K562 (cell line): ENCODE measurements at regions not wholly inside any gene's neighbourhood (a gene's known extent, or its start where the extent isn't known, plus 50 kb on each side); places are given as distances from the start of the nearest gene placed in this dataset.

Source experiments
- ATAC-seq: fragments of 200-7000 bp; cut with Tn5 transposase; 3 replicates; pipeline ENCODE4 v1.9.1; 2020; ENCODE audit warnings: moderate library complexity
- BruUV-seq: library from RNA; stranded (reverse); fragments of 400-500 nt; replicated peaks from 2 replicates; lab custom pipeline; 2021; lab: Mats Ljungman, UMichigan
- CTCF ChIA-PET: fragments of 300-600 bp; formaldehyde crosslinking; extraction: SDS; loops from one replicate; lab custom pipeline; 2021; ENCODE audit warnings: low intra/inter-chr PET ratio; lab: Yijun Ruan, JAX
- POLR2A ChIA-PET: fragments of 300-600, 350-650 bp; sonication (Branson Sonifier 250); formaldehyde crosslinking; extraction: SDS; loops from one replicate; lab custom pipeline; 2021; ENCODE audit warnings: antibody characterized with exemption, inconsistent platforms; lab: Yijun Ruan, JAX
- DNase-seq, 4 experiments: peaks; one replicate each; pipeline versions ENCODE4 v3.0.0 to v3.0.0-alpha.2; 2011 to 2018; ENCODE audit warnings: low spot score in 3 of 4, mixed read lengths in 3 of 4; ENCODE audit errors: extremely low read depth in 1 of 4
- FAIRE-seq: peaks from 2 replicates; lab custom pipeline; 2011; peaks lifted over from hg19 to GRCh38; lab: Jason Lieb, UNC
- H2AFZ ChIP-seq: 2 replicates; pipeline ENCODE4 v1.6.0; 2011; ENCODE audit warnings: low read depth, low read length, control low read depth, inconsistent platforms
- H3K27ac ChIP-seq: fragments of 200-600 bp; 3 replicates; pipeline ENCODE4 v1.8.0; 2011; ENCODE audit warnings: low read depth, mild to moderate bottlenecking, control low read depth, inconsistent platforms, low read length, moderate library complexity, mixed read lengths; ENCODE audit errors: extremely low read depth
- H3K27me3 ChIP-seq, 2 experiments: fragments of 300-600 bp in 1 of 2; 2 replicates in 1 of 2; 3 replicates in 1 of 2; pipeline versions ENCODE4 v1.6.0 to v1.8.0; 2011; ENCODE audit warnings: inconsistent platforms in 2 of 2, low read length in 2 of 2, mild to moderate bottlenecking in 1 of 2, mixed read lengths in 1 of 2, moderate library complexity in 1 of 2; ENCODE audit not compliant: control insufficient read depth in 2 of 2, insufficient read depth in 2 of 2
- H3K36me3 ChIP-seq: fragments of 300-600 bp; 3 replicates; pipeline ENCODE4 v1.8.0; 2011; ENCODE audit warnings: mild to moderate bottlenecking, low read length, inconsistent platforms; ENCODE audit not compliant: control insufficient read depth, insufficient read depth
- H3K4me1 ChIP-seq, 2 experiments: fragments of 200-600 bp in 1 of 2; replicated peaks in 1 of 2; 2 replicates in 1 of 2; 3 replicates in 1 of 2; pipeline versions ENCODE4 v1.5.1 to v1.8.0; 2011; ENCODE audit warnings: inconsistent platforms in 2 of 2, low read length in 2 of 2, mild to moderate bottlenecking in 1 of 2, mixed read lengths in 1 of 2, moderate library complexity in 1 of 2; ENCODE audit not compliant: control insufficient read depth in 2 of 2, insufficient read depth in 2 of 2
- H3K4me2 ChIP-seq: 2 replicates; pipeline ENCODE4 v1.6.1; 2011; ENCODE audit warnings: low read length, control low read depth, inconsistent platforms, mixed read lengths; ENCODE audit not compliant: insufficient read depth
- H3K4me3 ChIP-seq: fragments of 200-600 bp; sonication (generic), shearing (Covaris generic); 2 replicates; pipeline ENCODE4 v1.5.1; 2016; ENCODE audit warnings: control low read depth, inconsistent platforms
- H3K79me2 ChIP-seq: fragments of 200-600 bp; 3 replicates; pipeline ENCODE4 v1.8.0; 2011; ENCODE audit warnings: low read length, inconsistent platforms; ENCODE audit not compliant: control insufficient read depth, insufficient read depth
- H3K9ac ChIP-seq, 2 experiments: 2 replicates each; pipeline versions ENCODE4 v1.6.0 to v1.6.1; 2011; ENCODE audit warnings: low read depth in 2 of 2, low read length in 2 of 2, control low read depth in 1 of 2, inconsistent platforms in 1 of 2, mild to moderate bottlenecking in 1 of 2, mixed read lengths in 1 of 2; ENCODE audit not compliant: insufficient read depth in 1 of 2
- H3K9me1 ChIP-seq: one replicate; pipeline ENCODE4 v1.6.0; 2011; ENCODE audit warnings: inconsistent platforms, mild to moderate bottlenecking, low read length, moderate library complexity; ENCODE audit not compliant: control insufficient read depth, insufficient read depth
- H3K9me3 ChIP-seq: replicated peaks from 2 replicates; pipeline ENCODE4 v1.5.1; 2011; ENCODE audit warnings: low read depth, low read length, inconsistent platforms; ENCODE audit not compliant: control insufficient read depth, insufficient read depth
- H4K20me1 ChIP-seq: replicated peaks from 2 replicates; pipeline ENCODE4 v1.6.1; 2011; ENCODE audit warnings: low read length, inconsistent platforms, mixed read lengths; ENCODE audit not compliant: control insufficient read depth, insufficient read depth
- BRF2 ChIP-seq: IDR thresholded peaks from 3 replicates; pipeline ENCODE4 v1.6.1; 2011; ENCODE audit warnings: borderline replicate concordance, mild to moderate bottlenecking; ENCODE audit not compliant: insufficient read length, insufficient read depth
- CBX3 ChIP-seq, 2 experiments: IDR thresholded peaks; 1 replicate in 1 of 2; 2 replicates in 1 of 2; pipeline ENCODE4 v1.6.1; 2012; ENCODE audit warnings: inconsistent platforms in 2 of 2, low read length in 2 of 2, borderline replicate concordance in 1 of 2, control low read depth in 1 of 2
- CREBBP ChIP-seq: IDR thresholded peaks from one replicate; pipeline ENCODE4 v1.6.1; 2012; ENCODE audit warnings: low read depth, mild to moderate bottlenecking, control low read depth, inconsistent platforms, low read length
- RBM39 ChIP-seq: fragments of 200-400 bp; formaldehyde crosslinking; optimal IDR thresholded peaks from 2 replicates; pipeline ENCODE3; 2018; ENCODE audit warnings: low read depth, low read length
- TRIM28 ChIP-seq: fragments of 450-650 bp; IDR thresholded peaks from 2 replicates; pipeline ENCODE4 v1.6.1; 2017
- ZNF280A ChIP-seq: fragments of 450-650 bp; IDR thresholded peaks from 2 replicates; pipeline ENCODE4 v1.6.1; 2018; ENCODE audit warnings: mild to moderate bottlenecking, low read depth; ENCODE audit not compliant: partially characterized antibody
- ZNF280B ChIP-seq: fragments of 250-450 bp; sonication (Bioruptor Pico); IDR thresholded peaks from 2 replicates; pipeline ENCODE4 v1.5.1; 2021; ENCODE audit warnings: mild to moderate bottlenecking
- WGBS: fragments of 100-300 bp; shearing (Covaris generic); methylation state at CpG from one replicate; pipeline ENCODE4 v1.1.6; 2016; ENCODE audit warnings: low coverage, mixed read lengths; ENCODE audit not compliant: insufficient coverage; ENCODE audit errors: missing lambda C conversion rate; 5-methylcytosine and 5-hydroxymethylcytosine counted together
- in situ Hi-C: fragments of 300-500 bp; cut with MboI; formaldehyde crosslinking; loops from 4 replicates; pipeline ENCODE4 v1.15.0; 2018; ENCODE audit warnings: inconsistent platforms, mixed read lengths
- intact Hi-C: fragments of 100-400 bp; cut with micrococcal nuclease; formaldehyde crosslinking; loops from 2 replicates; pipeline ENCODE4 v1.14.2; 2022
- TF ChIP-seq, protein P1 (sequence below): fragments of 250-450 bp; sonication (Bioruptor Pico); IDR thresholded peaks from 2 replicates; pipeline ENCODE4 v1.4.0; 2020; ENCODE audit warnings: mild to moderate bottlenecking, moderate library complexity

- Histone ChIP-seq H3K4me1 (no peaks in the 10 kb centered on the region), H3K9me1 (no peaks in the 10 kb centered on the region), H3K79me2 (no peaks in the 10 kb centered on the region), H3K36me3 (no peaks in the 10 kb centered on the region)
- POLR2A ChIA-PET: interaction anchor here (0.8 kb wide), 1 partner anchor 86 kb away, joined by 3 read pairs; no protein-coding TSS in a partner anchor
- intact Hi-C loops: no loop called here
- TF ChIP-seq BRF2 (no peak), ZNF280A (peak; percentile 54), RBM39 (no peak), CREBBP (no peak), TRIM28 (0 out of 2 replicates have a peak, but pooled peaks have one; percentile 45), CBX3 (IDR thresholded peaks at IDR 0.05; ENCODE audit: borderline replicate concordance in 1 of 2, low read length in 2 of 2) (0 out of 3 replicates have a peak, but pooled peaks of 1 of the 2 experiments have one; percentile 62), ZNF280B (0 out of 2 replicates have a peak, but pooled peaks have one; percentile 46)
- TF ChIP-seq, protein P1, sequence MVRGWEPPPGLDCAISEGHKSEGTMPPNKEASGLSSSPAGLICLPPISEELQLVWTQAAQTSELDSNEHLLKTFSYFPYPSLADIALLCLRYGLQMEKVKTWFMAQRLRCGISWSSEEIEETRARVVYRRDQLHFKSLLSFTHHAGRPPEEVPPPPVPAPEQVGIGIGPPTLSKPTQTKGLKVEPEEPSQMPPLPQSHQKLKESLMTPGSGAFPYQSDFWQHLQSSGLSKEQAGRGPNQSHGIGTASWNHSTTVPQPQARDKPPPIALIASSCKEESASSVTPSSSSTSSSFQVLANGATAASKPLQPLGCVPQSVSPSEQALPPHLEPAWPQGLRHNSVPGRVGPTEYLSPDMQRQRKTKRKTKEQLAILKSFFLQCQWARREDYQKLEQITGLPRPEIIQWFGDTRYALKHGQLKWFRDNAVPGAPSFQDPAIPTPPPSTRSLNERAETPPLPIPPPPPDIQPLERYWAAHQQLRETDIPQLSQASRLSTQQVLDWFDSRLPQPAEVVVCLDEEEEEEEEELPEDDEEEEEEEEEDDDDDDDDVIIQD (CRISPR knock-in tag): no peak
- TF ChIP-seq, all 486 proteins: peak for 4
- ATAC-seq: no peak
- Histone ChIP-seq H3K27ac (no peak overlapping the region), H3K4me2 (no peak overlapping the region), H2AFZ (no peak overlapping the region), H3K27me3 (peaks cover 18 to 20% of the 10 kb centered on the region in 2 experiments; a peak in 4 of 5 replicates), H3K4me3 (no peak overlapping the region), H4K20me1 (no peaks in the 10 kb centered on the region), H3K9me3 (peaks cover 4% of the 10 kb centered on the region; the same call in 1 of the 2 replicates), H3K9ac (no peak overlapping the region)
- no peak for DNase-seq
- CTCF ChIA-PET: no interaction called here
- FAIRE-seq: no peak
- WGBS: 0% methylated on average over 1 of the region's 1 CpG
- in situ Hi-C loops: no loop called here
- BruUV-seq: no TSS peak
Observed at GRCh38 chr7:149379625-149380024, 81.2 kb downstream of the ZNF777 start.
